Neural crest cell (in vitro differentiated cells): ENCODE measurements at regions not wholly inside any gene's neighbourhood (a gene's known extent, or its start where the extent isn't known, plus 50 kb on each side); places are given as distances from the start of the nearest gene placed in this dataset.

Experiments used
- DNase-seq: peaks from one replicate; pipeline ENCODE4 v3.0.0; 2021; ENCODE audit warnings: low read depth, mixed read lengths, low spot score
- H3K27ac Mint-ChIP-seq: one replicate; pipeline ENCODE4 v1.8.0; 2021; ENCODE audit warnings: mild to moderate bottlenecking, mixed read lengths; ENCODE audit not compliant: unreplicated experiment
- H3K27me3 Mint-ChIP-seq: 2 replicates; pipeline ENCODE4 v1.8.0; 2021; ENCODE audit warnings: low read depth, mild to moderate bottlenecking, mixed read lengths
- H3K36me3 Mint-ChIP-seq: 2 replicates; pipeline ENCODE4 v1.8.0; 2021; ENCODE audit warnings: low read depth, mild to moderate bottlenecking, mixed read lengths
- H3K4me1 Mint-ChIP-seq: 2 replicates; pipeline ENCODE4 v1.8.0; 2021; ENCODE audit warnings: mixed read lengths
- H3K4me3 Mint-ChIP-seq: one replicate; pipeline ENCODE4 v1.8.0; 2021; ENCODE audit warnings: mild to moderate bottlenecking, mixed read lengths
- H3K9me3 Mint-ChIP-seq: 2 replicates; pipeline ENCODE4 v1.8.0; 2021; ENCODE audit warnings: mixed read lengths
- TF ChIP-seq, protein P1 (sequence below): fragments of 200-600 bp; sonication (generic); conservative IDR thresholded peaks from 2 replicates; pipeline ENCODE4 v1.5.0; 2021; ENCODE audit warnings: antibody characterized with exemption, mild to moderate bottlenecking

DNA sequence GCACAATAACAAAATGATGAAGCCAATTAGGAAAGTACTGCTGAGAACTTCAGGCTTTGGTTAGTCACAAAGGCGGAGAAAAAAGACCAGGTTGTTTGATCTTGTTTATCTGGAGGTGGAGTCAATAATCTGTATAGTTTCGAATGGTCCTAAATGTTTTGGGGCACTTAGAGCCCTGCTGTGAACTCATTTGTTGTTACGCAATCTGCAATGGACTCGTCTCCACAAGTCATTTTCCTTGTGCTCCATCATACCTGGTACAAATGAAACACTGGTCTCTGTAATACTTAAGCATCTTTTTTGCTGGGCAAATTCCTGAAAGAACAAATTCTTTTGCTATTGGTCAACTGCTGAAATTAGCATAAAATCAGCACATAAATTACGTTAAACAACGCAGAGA is 430.5 kb downstream of the GATA3 start:
- no peaks in the 10 kb centered on the region for H3K36me3 Mint-ChIP-seq
- H3K9me3 Mint-ChIP-seq, result no peaks in the 10 kb centered on the region
- no peak overlapping the region for H3K27ac Mint-ChIP-seq

DNA sequence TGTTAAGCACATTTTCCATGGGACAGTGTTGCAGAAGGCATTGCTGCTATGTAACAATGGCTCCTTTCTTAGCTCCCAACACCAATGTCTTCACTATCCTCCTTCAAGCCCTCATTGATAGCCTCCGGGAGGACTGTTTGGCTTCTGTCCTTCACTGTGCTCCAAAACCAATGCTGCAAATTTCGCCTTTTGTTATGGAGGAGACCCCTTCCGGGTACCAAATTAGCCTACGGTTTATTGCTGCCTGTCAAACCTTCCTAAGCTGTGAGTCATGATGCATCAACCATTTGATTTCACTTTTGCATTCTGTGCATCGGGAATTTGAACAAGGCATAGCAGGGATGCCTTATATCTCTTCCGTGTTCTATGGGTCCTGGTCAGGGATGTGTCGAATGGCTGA is 432.9 kb downstream of the GATA3 start:
- Mint-ChIP-seq H3K4me1 (peaks cover 24% of the 10 kb centered on the region), H3K9me3 (no peaks in the 10 kb centered on the region), H3K36me3 (no peaks in the 10 kb centered on the region), H3K27ac (no peak overlapping the region), H3K27me3 (no peaks in the 10 kb centered on the region), H3K4me3 (no peak overlapping the region)
- no peak for DNase-seq
- TF ChIP-seq, protein P1, sequence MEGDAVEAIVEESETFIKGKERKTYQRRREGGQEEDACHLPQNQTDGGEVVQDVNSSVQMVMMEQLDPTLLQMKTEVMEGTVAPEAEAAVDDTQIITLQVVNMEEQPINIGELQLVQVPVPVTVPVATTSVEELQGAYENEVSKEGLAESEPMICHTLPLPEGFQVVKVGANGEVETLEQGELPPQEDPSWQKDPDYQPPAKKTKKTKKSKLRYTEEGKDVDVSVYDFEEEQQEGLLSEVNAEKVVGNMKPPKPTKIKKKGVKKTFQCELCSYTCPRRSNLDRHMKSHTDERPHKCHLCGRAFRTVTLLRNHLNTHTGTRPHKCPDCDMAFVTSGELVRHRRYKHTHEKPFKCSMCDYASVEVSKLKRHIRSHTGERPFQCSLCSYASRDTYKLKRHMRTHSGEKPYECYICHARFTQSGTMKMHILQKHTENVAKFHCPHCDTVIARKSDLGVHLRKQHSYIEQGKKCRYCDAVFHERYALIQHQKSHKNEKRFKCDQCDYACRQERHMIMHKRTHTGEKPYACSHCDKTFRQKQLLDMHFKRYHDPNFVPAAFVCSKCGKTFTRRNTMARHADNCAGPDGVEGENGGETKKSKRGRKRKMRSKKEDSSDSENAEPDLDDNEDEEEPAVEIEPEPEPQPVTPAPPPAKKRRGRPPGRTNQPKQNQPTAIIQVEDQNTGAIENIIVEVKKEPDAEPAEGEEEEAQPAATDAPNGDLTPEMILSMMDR, result no peak

More for the DNA sequence above, 430.5 kb downstream of the GATA3 start:
- H3K27me3 Mint-ChIP-seq, result peaks cover 6% of the 10 kb centered on the region
- DNase-seq, result no peak
- H3K4me3 Mint-ChIP-seq, result no peak overlapping the region
- peaks cover 17% of the 10 kb centered on the region for H3K4me1 Mint-ChIP-seq
- TF ChIP-seq, protein P1, result no peak

DNA sequence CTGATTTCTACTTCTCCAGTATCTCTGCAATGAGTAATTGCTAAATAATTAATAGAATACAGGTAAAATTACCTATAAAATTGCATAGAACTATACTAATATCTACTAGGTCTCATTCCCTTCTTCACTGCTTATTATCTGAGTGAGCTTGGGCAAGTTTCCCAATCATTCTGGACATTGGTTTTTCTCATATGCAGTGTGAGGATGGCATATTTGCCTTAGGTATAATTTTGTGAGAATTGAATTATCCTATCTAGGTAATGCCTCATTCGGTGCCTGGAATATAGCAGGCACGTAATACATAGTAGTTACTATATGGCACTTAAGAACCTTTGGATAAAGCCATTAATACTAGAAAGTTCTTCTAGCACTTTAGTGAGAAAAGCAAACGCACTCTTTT is 434.7 kb downstream of the GATA3 start:
- DNase-seq, result no peak
- TF ChIP-seq, protein P1, result no peak
- H3K4me3 Mint-ChIP-seq, result no peak overlapping the region
- H3K9me3 Mint-ChIP-seq, result no peaks in the 10 kb centered on the region
- no peak overlapping the region for H3K27ac Mint-ChIP-seq
- H3K4me1 Mint-ChIP-seq, result peaks cover 24% of the 10 kb centered on the region
- no peaks in the 10 kb centered on the region for H3K36me3 Mint-ChIP-seq
- peaks cover 5% of the 10 kb centered on the region for H3K27me3 Mint-ChIP-seq

DNA sequence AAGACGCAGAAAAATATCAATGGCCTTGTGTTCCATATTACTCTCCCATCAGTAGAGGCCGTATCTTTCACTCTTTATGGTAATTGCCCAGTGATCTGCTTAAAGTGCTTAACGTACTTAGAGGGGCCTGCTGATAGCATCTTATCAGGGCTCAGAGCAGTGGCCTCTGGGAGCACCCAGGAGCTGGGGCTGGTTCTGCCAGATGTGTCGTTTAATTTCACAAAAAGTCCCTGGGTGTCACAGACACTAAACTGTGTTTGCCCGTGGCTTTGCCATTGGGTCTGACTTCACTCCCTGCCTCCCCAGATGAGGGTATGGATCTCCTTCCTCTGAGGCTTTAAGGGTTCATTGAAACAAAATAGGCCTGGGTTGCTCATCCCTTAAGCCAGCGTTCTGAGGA is 435.3 kb downstream of the GATA3 start:
- H3K27me3 Mint-ChIP-seq, result peaks cover 9% of the 10 kb centered on the region
- H3K4me1 Mint-ChIP-seq, result peaks cover 24% of the 10 kb centered on the region
- H3K27ac Mint-ChIP-seq, result no peak overlapping the region

DNA sequence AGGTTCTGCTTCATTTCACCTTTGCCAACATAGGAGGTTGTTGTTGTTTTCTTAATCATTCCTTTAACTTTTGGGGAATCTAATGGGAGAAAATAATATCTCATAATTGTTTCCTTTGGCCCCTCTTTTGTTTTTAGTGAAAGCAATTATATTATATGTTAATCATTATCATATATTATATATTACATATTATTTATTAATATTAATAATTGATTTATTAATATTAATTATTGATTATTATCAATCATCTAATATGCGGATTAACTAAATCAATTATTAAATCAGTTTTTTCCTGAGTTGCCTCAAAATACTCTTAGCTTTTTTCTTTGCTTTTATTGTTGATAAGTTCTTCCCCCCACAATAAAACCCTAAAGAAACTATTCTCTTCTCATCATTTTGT is 443.8 kb downstream of the GATA3 start:
- H3K36me3 Mint-ChIP-seq, result no peaks in the 10 kb centered on the region
- no peak for DNase-seq
- no peaks in the 10 kb centered on the region for H3K4me1 Mint-ChIP-seq
- no peak overlapping the region for H3K27ac Mint-ChIP-seq
- H3K9me3 Mint-ChIP-seq, result peaks cover 2% of the 10 kb centered on the region
- H3K4me3 Mint-ChIP-seq, result no peak overlapping the region
- peaks cover 30% of the 10 kb centered on the region for H3K27me3 Mint-ChIP-seq
- TF ChIP-seq, protein P1, result no peak

More for the DNA sequence above, 435.3 kb downstream of the GATA3 start:
- TF ChIP-seq, protein P1, result no peak
- no peak overlapping the region for H3K4me3 Mint-ChIP-seq
- H3K9me3 Mint-ChIP-seq, result no peaks in the 10 kb centered on the region
- H3K36me3 Mint-ChIP-seq, result no peaks in the 10 kb centered on the region
- DNase-seq, result no peak

DNA sequence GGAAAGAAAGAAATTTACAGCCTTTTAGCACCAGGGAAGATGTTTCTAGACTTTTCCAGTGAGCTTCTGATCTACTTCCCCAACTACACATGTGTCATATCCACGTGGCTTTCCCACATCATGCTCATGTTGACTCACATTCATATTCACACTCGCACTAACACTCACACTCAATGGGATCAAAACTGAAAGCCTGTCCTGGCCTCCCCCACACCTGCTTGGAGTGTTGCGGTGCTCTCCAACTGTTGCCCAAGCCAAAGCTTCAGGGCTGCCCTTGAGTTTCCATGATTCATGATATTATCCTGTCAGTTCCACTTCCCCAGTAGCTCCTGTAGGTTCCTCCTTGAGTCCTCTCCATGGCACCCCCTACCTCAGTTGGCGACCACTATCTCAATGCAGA is 444.4 kb downstream of the GATA3 start:
- peaks cover 2% of the 10 kb centered on the region for H3K9me3 Mint-ChIP-seq
- peaks cover 28% of the 10 kb centered on the region for H3K27me3 Mint-ChIP-seq
- H3K4me1 Mint-ChIP-seq, result no peaks in the 10 kb centered on the region
- no peaks in the 10 kb centered on the region for H3K36me3 Mint-ChIP-seq
- DNase-seq, result no peak
- no peak overlapping the region for H3K27ac Mint-ChIP-seq
- no peak overlapping the region for H3K4me3 Mint-ChIP-seq
- TF ChIP-seq, protein P1, result no peak
